ENCODE measurements at regions not wholly inside any gene's neighbourhood (a gene's known extent, or its start where the extent isn't known, plus 50 kb on each side); places are given as distances from the start of the nearest gene placed in this dataset.

- ChIA-PET CTCF (interaction anchor here (0.5 to 1.7 kb wide), 5 partner anchors 9 to 1311 kb away, joined by 3 to 6 read pairs (median 4); no protein-coding TSS in a partner anchor), POLR2A (interaction anchor here (1.1 kb wide), 1 partner anchor 295 kb away, joined by 4 read pairs; no protein-coding TSS in a partner anchor)
- no peaks in the 10 kb centered on the region for H3K36me3 Mint-ChIP-seq (ENCODE audit: insufficient read depth, unreplicated experiment)
- peak; percentile 33 for DNase-seq (ENCODE audit: unreplicated experiment)
- peaks cover 5% of the 10 kb centered on the region for H3K4me1 Mint-ChIP-seq (ENCODE audit: insufficient read depth, unreplicated experiment)
- peaks cover 15% of the 10 kb centered on the region for H3K9me3 Mint-ChIP-seq (ENCODE audit: unreplicated experiment)
- no peak overlapping the region for H3K27ac Mint-ChIP-seq (ENCODE audit: low read depth, unreplicated experiment)
- intact Hi-C loops (cut with micrococcal nuclease), result loop anchor here (5.0 kb wide), 1 partner anchor 1140 kb away; no protein-coding TSS in a partner anchor
- peak; percentile 31 for TF ChIP-seq CTCF (IDR thresholded peaks at IDR 0.05; ENCODE audit: unreplicated experiment)
- no TSS peak for BruUV-seq (replicated peaks)
- H3K27me3 Mint-ChIP-seq (ENCODE audit: insufficient read depth, unreplicated experiment), result no peaks in the 10 kb centered on the region
- no peak overlapping the region for H3K4me3 Mint-ChIP-seq (ENCODE audit: unreplicated experiment)
These were observed 168.0 kb downstream of the HDGFL1 start for GRCh38 chr6:22737331-22737730.

GRCh38 chr6:22738194-22738593, 168.8 kb downstream of the HDGFL1 start:
- ChIA-PET CTCF (interaction anchor here (0.6 to 1.7 kb wide), 5 partner anchors 10 to 665 kb away, joined by 3 to 6 read pairs (median 3); no protein-coding TSS in a partner anchor), POLR2A (interaction anchor here (0.6 kb wide), 2 partner anchors 943 to 1292 kb away, joined by 3 read pairs; no protein-coding TSS in a partner anchor)
- Mint-ChIP-seq H3K36me3 (ENCODE audit: insufficient read depth, unreplicated experiment) (no peaks in the 10 kb centered on the region), H3K27me3 (ENCODE audit: insufficient read depth, unreplicated experiment) (no peaks in the 10 kb centered on the region), H3K4me3 (ENCODE audit: unreplicated experiment) (no peak overlapping the region), H3K27ac (ENCODE audit: low read depth, unreplicated experiment) (no peak overlapping the region), H3K4me1 (ENCODE audit: insufficient read depth, unreplicated experiment) (no peaks in the 10 kb centered on the region), H3K9me3 (ENCODE audit: unreplicated experiment) (peaks cover 14% of the 10 kb centered on the region)
- TF ChIP-seq CTCF (IDR thresholded peaks at IDR 0.05; ENCODE audit: unreplicated experiment), result no peak
- DNase-seq (ENCODE audit: unreplicated experiment), result no peak
- intact Hi-C loops (cut with micrococcal nuclease), result loop anchor here (5.0 kb wide), 1 partner anchor 1141 kb away; no protein-coding TSS in a partner anchor
- no TSS peak for BruUV-seq (replicated peaks)

GRCh38 chr6:22747571-22747970, 178.2 kb downstream of the HDGFL1 start:
- H3K9me3 Mint-ChIP-seq (ENCODE audit: unreplicated experiment), result peaks cover 1% of the 10 kb centered on the region
- no peak overlapping the region for H3K27ac Mint-ChIP-seq (ENCODE audit: low read depth, unreplicated experiment)
- H3K36me3 Mint-ChIP-seq (ENCODE audit: insufficient read depth, unreplicated experiment), result no peaks in the 10 kb centered on the region
- CTCF ChIA-PET, result no interaction called here
- no peak for TF ChIP-seq CTCF (IDR thresholded peaks at IDR 0.05; ENCODE audit: unreplicated experiment)
- no peak for DNase-seq (ENCODE audit: unreplicated experiment)
- POLR2A ChIA-PET, result no interaction called here
- intact Hi-C loops (cut with micrococcal nuclease), result no loop called here
- BruUV-seq (replicated peaks), result no TSS peak
- H3K4me1 Mint-ChIP-seq (ENCODE audit: insufficient read depth, unreplicated experiment), result no peaks in the 10 kb centered on the region
- H3K4me3 Mint-ChIP-seq (ENCODE audit: unreplicated experiment), result no peak overlapping the region
- H3K27me3 Mint-ChIP-seq (ENCODE audit: insufficient read depth, unreplicated experiment), result no peaks in the 10 kb centered on the region

GRCh38 chr6:22748681-22749080, 179.3 kb downstream of the HDGFL1 start:
- ChIA-PET CTCF (no interaction called here), POLR2A (interaction anchor here (0.6 kb wide), 1 partner anchor 433 kb away, joined by 3 read pairs; no protein-coding TSS in a partner anchor)
- H3K27me3 Mint-ChIP-seq (ENCODE audit: insufficient read depth, unreplicated experiment), result no peaks in the 10 kb centered on the region
- no peak overlapping the region for H3K27ac Mint-ChIP-seq (ENCODE audit: low read depth, unreplicated experiment)
- TF ChIP-seq CTCF (IDR thresholded peaks at IDR 0.05; ENCODE audit: unreplicated experiment), result no peak
- intact Hi-C loops (cut with micrococcal nuclease), result no loop called here
- no peaks in the 10 kb centered on the region for H3K4me1 Mint-ChIP-seq (ENCODE audit: insufficient read depth, unreplicated experiment)
- no peaks in the 10 kb centered on the region for H3K36me3 Mint-ChIP-seq (ENCODE audit: insufficient read depth, unreplicated experiment)
- DNase-seq (ENCODE audit: unreplicated experiment), result no peak
- BruUV-seq (replicated peaks), result no TSS peak
- H3K9me3 Mint-ChIP-seq (ENCODE audit: unreplicated experiment), result no peaks in the 10 kb centered on the region
- H3K4me3 Mint-ChIP-seq (ENCODE audit: unreplicated experiment), result no peak overlapping the region
